Stimulated activated CD8-positive, alpha-beta memory T cell treated with anti-CD3 and anti-CD28 coated beads, Interleukin-4, amount 100 ng/mL, for 4 hours (primary cell): ENCODE measurements at regions not wholly inside any gene's neighbourhood (a gene's known extent, or its start where the extent isn't known, plus 50 kb on each side); places are given as distances from the start of the nearest gene placed in this dataset.
"Not testable (repeated sequence)": the region's sequence is repeated elsewhere in the genome, so short reads cannot be mapped to it uniquely, and the experiment has no call there.

ENCODE experiments used
- DNase-seq, 2 donors: peaks; one replicate each; pipeline ENCODE4 v3.0.0-alpha.2; 2020; ENCODE audit warnings: low read depth in 2 of 2, low spot score in 1 of 2

- no peak for DNase-seq
These were observed 116.1 kb downstream of the CYP26B1 start for GRCh38 chr2:72031346-72032110.

- no peak for DNase-seq
These were observed 118.7 kb downstream of the CYP26B1 start for GRCh38 chr2:72028996-72029395.

GRCh38 chr2:72028351-72028995 lies 119.2 kb downstream of the CYP26B1 start:
- DNase-seq, result no peak

- DNase-seq, result no peak
These were observed 120.1 kb downstream of the CYP26B1 start for GRCh38 chr2:72027426-72028161.

- no peak for DNase-seq
These were observed 120.7 kb downstream of the CYP26B1 start for GRCh38 chr2:72026819-72027425.

- no peak for DNase-seq
These were observed 123.0 kb downstream of the CYP26B1 start for GRCh38 chr2:72024451-72025175.

- DNase-seq, result no peak
These were observed 123.8 kb downstream of the CYP26B1 start for GRCh38 chr2:72023678-72024390.

GRCh38 chr2:72021371-72021770 lies 126.3 kb downstream of the CYP26B1 start:
- DNase-seq, result not testable (repeated sequence)

- no peak for DNase-seq
These were observed 132.4 kb downstream of the CYP26B1 start for GRCh38 chr2:72015266-72015665.

GRCh38 chr2:72014831-72015230 lies 132.8 kb downstream of the CYP26B1 start:
- DNase-seq, result no peak

GRCh38 chr2:72013726-72014125 lies 133.9 kb downstream of the CYP26B1 start:
- DNase-seq, result no peak

GRCh38 chr2:72012886-72013574 lies 134.6 kb downstream of the CYP26B1 start:
- no peak for DNase-seq

- DNase-seq, result no peak
These were observed 135.9 kb downstream of the CYP26B1 start for GRCh38 chr2:72011791-72012190.

- no peak for DNase-seq
These were observed 136.3 kb downstream of the CYP26B1 start for GRCh38 chr2:72011370-72011689.

- DNase-seq, result no peak
These were observed 136.9 kb downstream of the CYP26B1 start for GRCh38 chr2:72010647-72011369.

- DNase-seq, result no peak
These were observed 139.1 kb downstream of the CYP26B1 start for GRCh38 chr2:72008608-72009007.

- DNase-seq, result no peak
These were observed 140.3 kb downstream of the CYP26B1 start for GRCh38 chr2:72007402-72007801.

GRCh38 chr2:72006188-72006736 lies 141.4 kb downstream of the CYP26B1 start:
- no peak for DNase-seq

GRCh38 chr2:72004976-72005375 lies 142.7 kb downstream of the CYP26B1 start:
- no peak for DNase-seq
